IMR-90 (cell line): ENCODE measurements at regions not wholly inside any gene's neighbourhood (a gene's known extent, or its start where the extent isn't known, plus 50 kb on each side); places are given as distances from the start of the nearest gene placed in this dataset.

ENCODE experiments used
- ATAC-seq: fragments of 200-7000 bp; cut with Tn5 transposase; 2 replicates; pipeline ENCODE4 v1.9.1; 2020; ENCODE audit warnings: low read depth, mild to moderate bottlenecking, moderate library complexity
- BruUV-seq: library from RNA; stranded (reverse); fragments of 400-500 nt; replicated peaks from 2 replicates; lab custom pipeline; 2021; lab: Mats Ljungman, UMichigan
- CTCF ChIA-PET: fragments of 300-600 bp; formaldehyde crosslinking; extraction: SDS; loops from one replicate; lab custom pipeline; 2021; ENCODE audit warnings: antibody characterized with exemption; lab: Yijun Ruan, JAX
- POLR2A ChIA-PET: fragments of 300-600 bp; sonication (Branson Sonifier 250); formaldehyde crosslinking; loops from one replicate; lab custom pipeline; 2022; ENCODE audit warnings: antibody characterized with exemption; ENCODE audit not compliant: unreplicated experiment; lab: Charles Lee
- DNase-seq: peaks from one replicate; pipeline ENCODE4 v3.0.0; 2013
- H2AFZ ChIP-seq: replicated peaks from 2 replicates; pipeline ENCODE3; 2013; ENCODE audit warnings: low read length, mild to moderate bottlenecking; ENCODE audit not compliant: poor library complexity
- H2AK5ac ChIP-seq: 2 replicates; pipeline ENCODE4 v1.6.1; 2013; ENCODE audit warnings: low read depth, low read length, inconsistent platforms
- H2AK9ac ChIP-seq: replicated peaks from 2 replicates; pipeline ENCODE3; 2013; ENCODE audit warnings: mild to moderate bottlenecking, low read depth, low read length, moderate library complexity; ENCODE audit not compliant: poor library complexity
- H2BK120ac ChIP-seq: 2 replicates; pipeline ENCODE4 v1.6.1; 2013; ENCODE audit warnings: low read depth, low read length, inconsistent platforms
- H2BK15ac ChIP-seq: 3 replicates; pipeline ENCODE4 v1.6.1; 2013; ENCODE audit warnings: low read depth, low read length, inconsistent platforms
- H2BK20ac ChIP-seq: 2 replicates; pipeline ENCODE4 v1.6.1; 2013; ENCODE audit warnings: low read depth, mild to moderate bottlenecking, inconsistent platforms, low read length, moderate library complexity
- H2BK5ac ChIP-seq: 2 replicates; pipeline ENCODE4 v1.6.1; 2013; ENCODE audit warnings: mild to moderate bottlenecking, low read depth, low read length, inconsistent platforms; ENCODE audit not compliant: poor library complexity, severe bottlenecking
- H3K14ac ChIP-seq: replicated peaks from 2 replicates; pipeline ENCODE4 v1.6.1; 2013; ENCODE audit warnings: low read depth, low read length, inconsistent platforms
- H3K18ac ChIP-seq: 2 replicates; pipeline ENCODE4 v1.6.1; 2013; ENCODE audit warnings: low read depth, low read length, control low read depth
- H3K23ac ChIP-seq: 2 replicates; pipeline ENCODE4 v1.6.1; 2013; ENCODE audit warnings: low read depth, low read length, inconsistent platforms
- H3K27ac ChIP-seq: 2 replicates; pipeline ENCODE4 v1.5.1; 2013; ENCODE audit warnings: mild to moderate bottlenecking, control low read depth, low read length; ENCODE audit not compliant: insufficient read depth
- H3K27me3 ChIP-seq: 2 replicates; pipeline ENCODE4 v1.6.1; 2013; ENCODE audit warnings: low read length; ENCODE audit not compliant: control insufficient read depth, insufficient read depth
- H3K36me3 ChIP-seq: 2 replicates; pipeline ENCODE4 v1.6.1; 2013; ENCODE audit warnings: low read length, mixed read lengths; ENCODE audit not compliant: control insufficient read depth, insufficient read depth
- H3K4ac ChIP-seq: 2 replicates; pipeline ENCODE4 v1.6.1; 2013; ENCODE audit warnings: low read depth, low read length, inconsistent platforms
- H3K4me1 ChIP-seq: 2 replicates; pipeline ENCODE4 v1.6.1; 2013; ENCODE audit warnings: low read length, mixed read lengths; ENCODE audit not compliant: control insufficient read depth, insufficient read depth
- H3K4me2 ChIP-seq: 2 replicates; pipeline ENCODE4 v1.6.1; 2013; ENCODE audit warnings: low read depth, mild to moderate bottlenecking, control low read depth, low read length, moderate library complexity
- H3K4me3 ChIP-seq: 2 replicates; pipeline ENCODE4 v1.5.1; 2013; ENCODE audit warnings: low read depth, mild to moderate bottlenecking, control low read depth, low read length, moderate library complexity; ENCODE audit not compliant: insufficient read depth
- H3K56ac ChIP-seq: 2 replicates; pipeline ENCODE4 v1.6.1; 2013; ENCODE audit warnings: low read length, inconsistent platforms; ENCODE audit not compliant: insufficient read depth; ENCODE audit errors: extremely low read depth
- H3K79me1 ChIP-seq, 2 experiments: 2 replicates each; pipeline ENCODE4 v1.6.1; 2013; ENCODE audit warnings: low read length in 2 of 2, inconsistent platforms in 1 of 2, low read depth in 1 of 2
- H3K9ac ChIP-seq: 2 replicates; pipeline ENCODE4 v1.6.1; 2013; ENCODE audit warnings: low read depth, low read length, control low read depth
- H3K9me1 ChIP-seq: 2 replicates; pipeline ENCODE4 v1.6.1; 2013; ENCODE audit warnings: low read length, inconsistent platforms; ENCODE audit not compliant: insufficient read depth
- H3K9me3 ChIP-seq: 2 replicates; pipeline ENCODE4 v1.6.1; 2013; ENCODE audit warnings: low read length; ENCODE audit not compliant: control insufficient read depth, insufficient read depth
- H4K20me1 ChIP-seq: 2 replicates; pipeline ENCODE4 v1.6.1; 2013; ENCODE audit warnings: low read length, inconsistent platforms; ENCODE audit not compliant: insufficient read depth
- H4K5ac ChIP-seq: 2 replicates; pipeline ENCODE4 v1.6.1; 2013; ENCODE audit warnings: mild to moderate bottlenecking, low read depth, low read length, control low read depth
- H4K8ac ChIP-seq, 2 experiments: 2 replicates each; pipeline ENCODE4 v1.6.1; 2013; ENCODE audit warnings: low read depth in 2 of 2, low read length in 2 of 2, control low read depth in 1 of 2, inconsistent platforms in 1 of 2
- H4K91ac ChIP-seq: 2 replicates; pipeline ENCODE4 v1.6.1; 2013; ENCODE audit warnings: low read depth, low read length, inconsistent platforms; ENCODE audit not compliant: insufficient read depth
- BHLHE40 ChIP-seq: fragments of 150-350 bp; IDR thresholded peaks from 2 replicates; pipeline ENCODE4 v1.6.1; 2016; ENCODE audit warnings: mild to moderate bottlenecking, low read depth, low read length
- CEBPB ChIP-seq: IDR thresholded peaks from 2 replicates; pipeline ENCODE4 v1.6.1; 2012; ENCODE audit warnings: low read depth, low read length, improper control_type of control experiment
- ELK1 ChIP-seq: fragments of 150-350 bp; IDR thresholded peaks from 2 replicates; pipeline ENCODE4 v1.6.1; 2016; ENCODE audit warnings: low read depth, mild to moderate bottlenecking, low read length, moderate library complexity, borderline replicate concordance
- FOS ChIP-seq: fragments of 150-350 bp; IDR thresholded peaks from 2 replicates; pipeline ENCODE4 v1.6.1; 2016; ENCODE audit warnings: low read depth, low read length
- MAFK ChIP-seq: IDR thresholded peaks from 2 replicates; pipeline ENCODE4 v1.6.1; 2012; ENCODE audit warnings: low read depth, low read length, improper control_type of control experiment
- MAZ ChIP-seq: IDR thresholded peaks from 2 replicates; pipeline ENCODE4 v1.6.1; 2012; ENCODE audit warnings: low read depth, mild to moderate bottlenecking, low read length, improper control_type of control experiment, moderate library complexity, borderline replicate concordance
- RAD21 ChIP-seq: IDR thresholded peaks from 2 replicates; pipeline ENCODE4 v1.6.1; 2012; ENCODE audit warnings: low read length, improper control_type of control experiment
- RCOR1 ChIP-seq: IDR thresholded peaks from 2 replicates; pipeline ENCODE4 v1.6.1; 2012; ENCODE audit warnings: mild to moderate bottlenecking, low read length, improper control_type of control experiment; ENCODE audit not compliant: insufficient replicate concordance
- RFX5 ChIP-seq: IDR thresholded peaks from 2 replicates; pipeline ENCODE4 v1.8.0; 2012; ENCODE audit warnings: low read depth, mild to moderate bottlenecking, low read length, moderate library complexity
- SMC3 ChIP-seq: fragments of 150-350 bp; IDR thresholded peaks from 2 replicates; pipeline ENCODE4 v1.6.1; 2016; ENCODE audit warnings: low read depth, mild to moderate bottlenecking, antibody characterized with exemption, low read length, moderate library complexity
- WGBS, 2 experiments: methylation state at CpG; one replicate each; pipeline versions ENCODE4 v1.1.5 to v1.1.7; 2013; ENCODE audit warnings: missing lambda C conversion rate in 2 of 2; ENCODE audit not compliant: insufficient read length in 1 of 2; ENCODE audit errors: extremely low coverage in 2 of 2; 5-methylcytosine and 5-hydroxymethylcytosine counted together
- dilution Hi-C: fragments of 300-500 bp; cut with HindIII; formaldehyde crosslinking; loops from one replicate; pipeline ENCODE4 v1.14.3; 2018; ENCODE audit warnings: low sequenced_read_pairs; ENCODE audit not compliant: unreplicated experiment
- in situ Hi-C: fragments of 300-500 bp; cut with MboI; formaldehyde crosslinking; loops from 3 replicates; pipeline ENCODE4 v1.14.3; 2019; ENCODE audit warnings: low sequenced_read_pairs, inconsistent platforms, mixed read lengths
- intact Hi-C: fragments of 100-400 bp; cut with micrococcal nuclease; formaldehyde crosslinking; loops from 2 replicates; pipeline ENCODE4 v1.10.0; 2022

GRCh38 chr20:43294031-43294430, 104.3 kb upstream of the PTPRT start:
- dilution Hi-C loops = no loop called here
- no peak overlapping the region for H3K23ac ChIP-seq

More at GRCh38 chr20:43294031-43294430, 104.3 kb upstream of the PTPRT start:
- no peak overlapping the region for H3K9ac ChIP-seq
- no peak overlapping the region for H2BK120ac ChIP-seq
- no peaks in the 10 kb centered on the region for H4K20me1 ChIP-seq
- H3K4me3 ChIP-seq = no peak overlapping the region
- no peak overlapping the region for H3K14ac ChIP-seq
- H2BK5ac ChIP-seq = no peak overlapping the region
- no peak overlapping the region for H4K5ac ChIP-seq
- ChIA-PET POLR2A (no interaction called here), CTCF (no interaction called here)
- H2AK9ac ChIP-seq = no peak overlapping the region
- H2AK5ac ChIP-seq = no peak overlapping the region
- BruUV-seq = no TSS peak
- peaks cover 2% of the 10 kb centered on the region; the same call in 1 of the 2 replicates for H3K9me3 ChIP-seq
- in situ Hi-C loops = no loop called here
- no peak overlapping the region for H3K4me2 ChIP-seq
- DNase-seq = no peak
- H4K91ac ChIP-seq = no peak overlapping the region
- H3K4me1 ChIP-seq = no peaks in the 10 kb centered on the region
- no peak overlapping the region for H4K8ac ChIP-seq
- no peak overlapping the region for H3K27ac ChIP-seq
- no peak overlapping the region for H3K56ac ChIP-seq
- no CpG with 5 or more reads among the region's 4 CpGs for WGBS, 2 experiments
- no peaks in the 10 kb centered on the region for H3K27me3 ChIP-seq
- no peak overlapping the region for H3K18ac ChIP-seq
- ATAC-seq = no peak
- no peak overlapping the region for H2AFZ ChIP-seq
- intact Hi-C loops = no loop called here
- no peaks in the 10 kb centered on the region for H3K79me1 ChIP-seq
- H3K4ac ChIP-seq = no peak overlapping the region
- no peak overlapping the region for H2BK20ac ChIP-seq
- no peaks in the 10 kb centered on the region for H3K9me1 ChIP-seq
- H2BK15ac ChIP-seq = no peak overlapping the region
- TF ChIP-seq FOS (no peak), SMC3 (no peak), MAFK (no peak), ELK1 (no peak), RCOR1 (no peak), CEBPB (no peak), BHLHE40 (no peak), RAD21 (no peak), RFX5 (no peak), MAZ (no peak)
- no peaks in the 10 kb centered on the region for H3K36me3 ChIP-seq
